GM18519 (cell line): ENCODE measurements at regions not wholly inside any gene's neighbourhood (a gene's known extent, or its start where the extent isn't known, plus 50 kb on each side); places are given as distances from the start of the nearest gene placed in this dataset.
"Not testable (repeated sequence)": the region's sequence is repeated elsewhere in the genome, so short reads cannot be mapped to it uniquely, and the experiment has no call there.

Experiments used
- ATAC-seq: cut with Tn5 transposase; IDR thresholded peaks from one replicate; pipeline ENCODE4 v1.9.1; 2021; ENCODE audit warnings: mild to moderate bottlenecking, moderate library complexity; ENCODE audit not compliant: unreplicated experiment, low FRiP score

- ATAC-seq: no peak
Observed at GRCh38 chr3:67145738-67146137, 147.6 kb downstream of the KBTBD8 start.

DNA sequence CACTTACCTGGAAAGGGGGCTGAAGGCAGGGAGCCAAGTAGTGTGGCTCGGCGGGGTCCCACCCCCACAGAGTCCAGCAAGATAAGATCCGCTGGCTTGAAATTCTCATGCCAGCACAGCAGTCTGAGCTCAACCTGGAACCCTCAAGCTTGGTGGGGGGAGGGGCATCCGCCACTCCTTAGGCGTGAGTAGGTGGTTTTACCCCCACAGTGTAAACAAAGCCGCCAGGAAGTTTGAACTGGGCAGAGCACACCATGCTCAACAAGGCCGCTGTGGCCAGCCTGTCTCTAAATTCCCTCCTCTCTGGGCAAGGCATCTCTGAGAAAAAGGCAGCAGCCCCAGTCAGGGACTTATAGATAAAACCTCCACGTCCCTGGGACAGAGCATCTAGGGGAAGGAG lies 156.3 kb downstream of the KBTBD8 start:
- ATAC-seq: no peak

- no peak for ATAC-seq
Observed at GRCh38 chr3:67167481-67167880, 169.4 kb downstream of the KBTBD8 start.

DNA sequence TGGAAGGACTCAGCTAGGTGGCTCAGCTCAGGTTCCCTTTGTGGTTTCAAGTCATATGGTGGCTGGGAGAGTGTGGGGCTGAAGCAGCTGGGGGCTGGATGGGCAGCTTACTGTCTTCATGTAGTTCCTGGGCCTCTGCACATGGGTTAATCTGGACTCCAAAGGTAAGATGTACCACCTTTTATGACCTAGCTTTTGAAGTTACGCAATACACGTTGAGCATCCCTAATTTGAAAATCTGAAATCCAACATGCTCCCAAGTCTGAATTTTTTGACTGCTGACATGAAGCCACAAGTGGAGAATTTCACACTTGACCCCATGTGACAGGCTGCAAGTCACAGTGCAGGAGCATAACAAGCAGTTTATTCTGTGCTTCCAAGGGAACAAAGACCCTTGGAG lies 173.7 kb downstream of the KBTBD8 start:
- no peak for ATAC-seq

GRCh38 chr3:67173130-67173529 lies 175.0 kb downstream of the KBTBD8 start:
- not testable (repeated sequence) for ATAC-seq

DNA sequence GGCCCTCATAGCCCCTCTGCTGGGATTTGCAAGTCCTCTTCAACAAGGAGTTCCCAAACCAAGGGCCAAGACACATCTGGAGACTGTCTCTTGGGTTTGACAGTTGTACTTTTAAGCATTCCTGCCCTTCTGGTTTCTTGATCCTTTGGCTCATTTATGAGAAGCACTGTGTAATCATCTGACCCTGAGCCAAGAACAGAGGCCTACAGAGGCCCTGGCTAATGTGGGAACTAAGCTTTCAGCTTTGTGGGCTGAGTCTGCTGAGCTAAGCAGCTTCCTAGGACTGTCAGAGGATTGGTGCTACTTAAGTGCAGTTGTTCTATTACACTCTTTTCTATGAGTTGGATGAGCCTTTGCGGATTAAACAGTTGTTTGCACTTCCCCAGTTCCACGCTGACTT lies 178.3 kb downstream of the KBTBD8 start:
- no peak for ATAC-seq

GRCh38 chr3:67192466-67192865 lies 194.4 kb downstream of the KBTBD8 start:
- no peak for ATAC-seq

DNA sequence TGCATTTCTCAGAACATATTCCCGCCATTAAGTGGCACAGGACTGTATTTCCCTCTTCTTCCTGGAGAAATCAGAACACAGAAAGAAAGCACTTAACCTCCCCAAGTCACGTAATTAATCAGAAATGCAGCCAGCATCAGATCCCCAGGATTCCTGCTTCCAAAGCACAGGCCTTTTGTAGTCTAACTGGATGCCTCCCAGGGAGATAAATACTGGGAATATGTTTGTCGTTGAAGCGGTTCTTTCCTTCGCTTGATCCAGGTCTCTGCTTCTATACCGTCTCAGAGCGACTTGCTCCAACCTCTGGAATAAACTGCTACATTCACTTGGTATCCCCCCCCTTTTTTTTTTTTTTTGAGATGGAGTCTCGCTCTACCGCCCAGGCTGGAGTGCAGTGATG lies 198.6 kb downstream of the KBTBD8 start:
- ATAC-seq: no peak

GRCh38 chr3:67198374-67198773 lies 200.3 kb downstream of the KBTBD8 start:
- no peak for ATAC-seq

DNA sequence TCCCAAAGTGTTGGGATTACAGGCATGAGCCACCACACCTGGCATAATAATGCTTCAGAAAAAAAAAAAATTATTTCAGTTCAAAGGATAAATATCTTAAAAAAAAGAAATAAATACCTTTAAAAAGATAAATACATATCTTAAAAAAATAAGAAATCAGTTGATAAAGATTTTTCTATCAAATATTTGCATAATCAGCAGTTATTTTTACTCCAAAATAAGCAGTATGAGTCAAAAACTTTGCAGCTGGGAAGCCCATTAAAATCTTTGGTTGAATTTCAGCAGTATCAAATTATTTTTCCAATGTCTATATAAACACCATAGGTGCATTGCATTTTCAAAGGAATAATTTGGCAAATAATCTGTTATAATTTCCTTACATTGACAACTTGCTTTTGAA lies 202.5 kb downstream of the KBTBD8 start:
- no peak for ATAC-seq

GRCh38 chr3:67201026-67201425 lies 202.9 kb downstream of the KBTBD8 start:
- no peak for ATAC-seq

DNA sequence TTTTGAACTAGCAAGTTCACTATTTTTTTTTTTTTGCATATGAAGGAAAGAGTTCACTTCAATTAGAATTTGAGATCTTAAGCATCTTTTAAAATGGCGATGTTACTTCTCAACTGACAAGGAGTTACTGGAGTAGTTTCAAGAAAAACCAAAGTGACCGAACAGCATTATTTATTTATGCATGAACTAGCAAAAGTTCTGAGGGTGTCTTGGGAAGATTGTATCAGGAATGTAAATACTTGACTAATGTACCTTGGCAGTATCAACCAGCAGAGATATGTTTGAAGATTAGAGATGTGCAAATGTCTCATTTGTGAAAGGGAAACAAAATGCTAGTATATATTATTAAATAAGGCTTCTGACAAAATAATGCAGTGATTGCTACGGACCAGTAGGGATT lies 203.9 kb downstream of the KBTBD8 start:
- no peak for ATAC-seq

- ATAC-seq: no peak
Observed at GRCh38 chr3:67204951-67205350, 206.8 kb downstream of the KBTBD8 start.

- ATAC-seq: no peak
Observed at GRCh38 chr3:67215690-67216089, 217.6 kb downstream of the KBTBD8 start.

DNA sequence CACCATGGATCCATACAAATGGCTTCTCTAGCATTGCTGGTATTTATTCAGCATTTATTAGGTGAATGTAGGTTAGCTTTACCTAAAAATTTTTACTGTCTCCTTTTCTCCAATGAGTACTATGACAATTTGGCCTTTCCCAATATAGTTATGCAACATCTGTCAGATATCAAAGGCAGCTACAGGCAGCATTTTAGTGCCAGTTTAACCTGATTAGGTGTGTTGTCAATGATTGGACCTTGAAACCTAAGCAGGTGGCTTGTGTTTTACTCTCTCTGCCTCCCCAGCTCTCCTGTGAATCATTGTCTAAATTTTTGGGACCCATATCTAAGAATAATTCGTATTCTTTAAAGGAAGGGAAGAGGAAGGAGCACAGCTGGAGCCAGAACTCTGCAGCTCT lies 228.9 kb downstream of the KBTBD8 start:
- ATAC-seq: no peak

DNA sequence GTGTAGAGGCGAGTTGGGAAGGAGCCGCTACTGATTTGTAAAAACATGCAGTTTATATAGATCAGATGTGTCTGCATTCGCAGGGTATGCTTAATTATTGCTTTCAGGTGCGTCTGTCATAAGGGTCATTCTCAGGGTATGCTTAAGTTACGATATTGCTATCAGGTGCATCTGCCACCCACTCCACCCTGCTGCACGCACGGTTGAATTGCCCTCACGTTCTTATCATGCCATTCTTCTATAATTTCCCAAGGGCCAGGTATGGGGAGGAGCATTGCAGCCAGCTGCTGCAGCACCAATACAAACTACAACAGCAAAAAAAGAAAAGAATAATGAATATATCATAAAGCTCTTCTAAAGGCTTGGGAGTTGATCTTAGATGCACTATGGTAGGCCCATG lies 230.0 kb downstream of the KBTBD8 start:
- no peak for ATAC-seq

- no peak for ATAC-seq
Observed at GRCh38 chr3:67232642-67233041, 234.5 kb downstream of the KBTBD8 start.

DNA sequence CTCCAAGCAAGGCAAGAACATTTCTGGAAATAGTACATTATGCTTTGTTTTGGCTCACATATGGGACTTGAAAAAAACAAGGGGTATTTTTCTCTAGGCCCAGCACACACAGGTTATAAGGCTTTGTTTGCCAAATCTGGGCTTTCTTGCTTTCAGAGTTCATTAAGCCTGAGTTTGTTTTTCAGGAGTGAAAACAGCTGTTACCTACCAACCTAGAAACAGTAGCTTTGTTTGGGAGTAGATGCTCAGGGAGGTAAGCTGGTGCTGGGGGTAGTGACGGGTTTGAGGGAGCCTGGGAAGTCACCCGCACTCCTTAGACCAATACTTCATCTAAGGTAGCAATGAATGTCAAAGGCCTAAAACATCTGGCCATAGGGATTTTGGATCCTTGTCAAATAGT lies 241.2 kb downstream of the KBTBD8 start:
- no peak for ATAC-seq

DNA sequence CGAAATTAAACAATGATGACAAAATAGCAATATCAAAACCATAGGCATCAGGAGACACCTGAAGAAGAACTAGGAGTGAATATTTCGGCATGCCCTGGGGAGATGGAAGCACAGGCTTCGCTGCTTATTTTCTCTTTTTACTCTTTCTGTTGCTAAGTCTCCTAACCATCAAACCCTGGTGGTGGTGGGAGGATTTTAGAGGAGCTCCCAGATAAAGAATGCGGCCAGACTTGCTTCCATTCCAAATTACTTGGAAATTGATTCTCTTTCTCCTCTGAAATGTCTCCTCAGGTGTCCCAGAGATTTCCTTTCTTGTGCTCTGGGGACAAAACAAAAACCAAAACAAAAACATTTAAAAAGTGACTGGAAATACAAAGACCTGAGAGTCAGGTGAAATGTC lies 243.0 kb downstream of the KBTBD8 start:
- ATAC-seq: no peak

DNA sequence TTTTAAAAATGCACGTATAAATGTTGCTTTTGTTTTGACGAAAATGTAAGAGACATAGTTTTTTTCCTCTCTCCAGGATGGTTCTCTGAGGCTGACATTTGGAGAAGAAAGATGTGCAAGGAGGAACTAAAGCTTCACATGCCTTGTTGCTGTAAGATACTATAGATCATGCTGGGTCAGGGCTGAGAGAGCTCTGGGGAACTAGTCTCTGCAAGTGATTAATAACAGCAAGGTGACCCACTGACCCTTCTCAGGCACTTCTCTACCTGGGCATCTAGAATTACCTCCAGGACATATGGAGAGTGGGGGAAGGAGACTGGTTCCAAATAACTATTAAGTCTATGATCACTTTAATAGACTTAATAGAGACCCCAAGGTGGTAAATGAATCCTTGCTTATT lies 246.0 kb downstream of the KBTBD8 start:
- no peak for ATAC-seq

- ATAC-seq: no peak
Observed at GRCh38 chr3:67245545-67245944, 247.4 kb downstream of the KBTBD8 start.

GRCh38 chr3:67248726-67249125 lies 250.6 kb downstream of the KBTBD8 start:
- ATAC-seq: no peak

DNA sequence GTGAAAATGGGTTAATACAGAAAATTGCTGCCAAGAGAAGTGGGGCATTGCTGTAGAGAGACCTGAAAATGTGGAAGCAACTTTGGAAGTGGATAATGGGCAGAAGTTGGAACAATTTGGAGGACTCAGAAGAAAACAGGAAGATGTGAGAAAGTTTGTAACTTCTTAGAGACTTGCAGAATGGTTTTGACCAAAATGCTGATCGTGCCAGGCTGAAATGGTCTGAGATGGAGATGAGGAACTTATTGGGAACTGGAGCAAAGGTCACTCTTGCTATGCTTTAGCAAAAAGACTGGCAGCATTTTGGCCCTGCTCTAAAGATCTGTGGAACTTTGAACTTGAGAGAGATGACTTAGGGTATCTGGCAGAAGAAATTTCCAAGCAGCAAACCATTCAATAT lies 254.8 kb downstream of the KBTBD8 start:
- not testable (repeated sequence) for ATAC-seq
